Myocyte (in vitro differentiated cells): ENCODE measurements at regions not wholly inside any gene's neighbourhood (a gene's known extent, or its start where the extent isn't known, plus 50 kb on each side); places are given as distances from the start of the nearest gene placed in this dataset.

Experiments
- DNase-seq: peaks from one replicate; pipeline ENCODE4 v3.0.0-alpha.2; 2012; ENCODE audit warnings: low read depth

GRCh38 chr9:95822583-95823431, 52.7 kb upstream of the ERCC6L2 start:
- peak; percentile 91 for DNase-seq

GRCh38 chr9:95822015-95822414, 53.5 kb upstream of the ERCC6L2 start:
- no peak for DNase-seq

- DNase-seq, result no peak
Observed at GRCh38 chr9:95820074-95820473, 55.4 kb upstream of the ERCC6L2 start.

GRCh38 chr9:95819636-95820035, 55.9 kb upstream of the ERCC6L2 start:
- no peak for DNase-seq

- DNase-seq, result no peak
Observed at GRCh38 chr9:95817205-95817604, 58.3 kb upstream of the ERCC6L2 start.

- no peak for DNase-seq
Observed at GRCh38 chr9:95816716-95817115, 58.8 kb upstream of the ERCC6L2 start.

- no peak for DNase-seq
Observed at GRCh38 chr9:95815961-95816360, 59.5 kb upstream of the ERCC6L2 start.

GRCh38 chr9:95815133-95815532, 60.4 kb upstream of the ERCC6L2 start:
- DNase-seq, result peak; percentile 49

GRCh38 chr9:95813923-95814322, 61.6 kb upstream of the ERCC6L2 start:
- no peak for DNase-seq

- DNase-seq, result no peak
Observed at GRCh38 chr9:95810814-95811213, 64.7 kb upstream of the ERCC6L2 start.

GRCh38 chr9:95810133-95810532, 65.4 kb upstream of the ERCC6L2 start:
- no peak for DNase-seq

GRCh38 chr9:95809686-95810085, 65.8 kb upstream of the ERCC6L2 start:
- DNase-seq, result no peak

- DNase-seq, result peak; percentile 36
Observed at GRCh38 chr9:95808011-95808410, 67.5 kb upstream of the ERCC6L2 start.

GRCh38 chr9:95807326-95807947, 68.1 kb upstream of the ERCC6L2 start:
- no peak for DNase-seq

- DNase-seq, result no peak
Observed at GRCh38 chr9:95803197-95803596, 72.3 kb upstream of the ERCC6L2 start.

- DNase-seq, result no peak
Observed at GRCh38 chr9:95801797-95802196, 73.7 kb upstream of the ERCC6L2 start.

- DNase-seq, result no peak
Observed at GRCh38 chr9:95796029-95796428, 79.5 kb upstream of the ERCC6L2 start.

- peak; percentile 69 for DNase-seq
Observed at GRCh38 chr9:95793924-95794828, 81.3 kb upstream of the ERCC6L2 start.

GRCh38 chr9:95791695-95792094, 83.8 kb upstream of the ERCC6L2 start:
- DNase-seq, result no peak

GRCh38 chr9:95791286-95791685, 84.2 kb upstream of the ERCC6L2 start:
- DNase-seq, result no peak

GRCh38 chr9:95788521-95788991, 86.9 kb upstream of the ERCC6L2 start:
- DNase-seq, result no peak

- DNase-seq, result no peak
Observed at GRCh38 chr9:95788021-95788420, 87.5 kb upstream of the ERCC6L2 start.
